ENCODE measurements at regions not wholly inside any gene's neighbourhood (a gene's known extent, or its start where the extent isn't known, plus 50 kb on each side); places are given as distances from the start of the nearest gene placed in this dataset.

- CTCF ChIA-PET: no interaction called here
- H3K4me3 Mint-ChIP-seq: no peak overlapping the region
- ATAC-seq: no peak
- no peaks in the 10 kb centered on the region for H3K4me1 Mint-ChIP-seq
- no peak overlapping the region for H3K27ac Mint-ChIP-seq
- no peak for DNase-seq
- H3K27me3 Mint-ChIP-seq: no peaks in the 10 kb centered on the region
- no peaks in the 10 kb centered on the region for H3K36me3 Mint-ChIP-seq
- peaks cover 4% of the 10 kb centered on the region for H3K9me3 Mint-ChIP-seq (ENCODE audit: low read depth)
Measured at GRCh38 chr4:133600008-133600407, 450.9 kb downstream of the PCDH10 start.

GRCh38 chr4:133598779-133599178, 449.7 kb downstream of the PCDH10 start:
- Mint-ChIP-seq H3K27ac (no peak overlapping the region), H3K36me3 (no peaks in the 10 kb centered on the region), H3K27me3 (no peaks in the 10 kb centered on the region), H3K4me3 (no peak overlapping the region), H3K9me3 (ENCODE audit: low read depth) (peaks cover 4% of the 10 kb centered on the region), H3K4me1 (no peaks in the 10 kb centered on the region)
- CTCF ChIA-PET: no interaction called here
- ATAC-seq: no peak
- no peak for DNase-seq

GRCh38 chr4:133597251-133597650, 448.2 kb downstream of the PCDH10 start:
- H3K27me3 Mint-ChIP-seq: no peaks in the 10 kb centered on the region

GRCh38 chr4:133596459-133596858, 447.4 kb downstream of the PCDH10 start:
- no peak overlapping the region for H3K4me3 Mint-ChIP-seq
- no peaks in the 10 kb centered on the region for H3K27me3 Mint-ChIP-seq
- DNase-seq: no peak
- no peaks in the 10 kb centered on the region for H3K4me1 Mint-ChIP-seq
- no peaks in the 10 kb centered on the region for H3K9me3 Mint-ChIP-seq (ENCODE audit: low read depth)
- CTCF ChIA-PET: no interaction called here
- H3K36me3 Mint-ChIP-seq: no peaks in the 10 kb centered on the region
- H3K27ac Mint-ChIP-seq: no peak overlapping the region
- ATAC-seq: no peak

More at GRCh38 chr4:133597251-133597650, 448.2 kb downstream of the PCDH10 start:
- no peaks in the 10 kb centered on the region for H3K36me3 Mint-ChIP-seq
- DNase-seq: no peak
- H3K4me1 Mint-ChIP-seq: no peaks in the 10 kb centered on the region
- no peak for ATAC-seq
- CTCF ChIA-PET: no interaction called here
- no peak overlapping the region for H3K27ac Mint-ChIP-seq
- H3K4me3 Mint-ChIP-seq: no peak overlapping the region
- no peaks in the 10 kb centered on the region for H3K9me3 Mint-ChIP-seq (ENCODE audit: low read depth)

- no peak overlapping the region for H3K4me3 Mint-ChIP-seq
- no peaks in the 10 kb centered on the region for H3K9me3 Mint-ChIP-seq (ENCODE audit: low read depth)
- H3K4me1 Mint-ChIP-seq: no peaks in the 10 kb centered on the region
- H3K36me3 Mint-ChIP-seq: no peaks in the 10 kb centered on the region
- no peaks in the 10 kb centered on the region for H3K27me3 Mint-ChIP-seq
- DNase-seq: no peak
- CTCF ChIA-PET: no interaction called here
- H3K27ac Mint-ChIP-seq: no peak overlapping the region
- ATAC-seq: no peak
Measured at GRCh38 chr4:133594390-133595207, 445.5 kb downstream of the PCDH10 start.

- no peak overlapping the region for H3K27ac Mint-ChIP-seq
- no peaks in the 10 kb centered on the region for H3K27me3 Mint-ChIP-seq
- no peaks in the 10 kb centered on the region for H3K9me3 Mint-ChIP-seq (ENCODE audit: low read depth)
- CTCF ChIA-PET: no interaction called here
- H3K4me1 Mint-ChIP-seq: no peaks in the 10 kb centered on the region
- no peak overlapping the region for H3K4me3 Mint-ChIP-seq
- DNase-seq (no peak), ATAC-seq (no peak)
- H3K36me3 Mint-ChIP-seq: no peaks in the 10 kb centered on the region
Measured at GRCh38 chr4:133593764-133594163, 444.7 kb downstream of the PCDH10 start.

- Mint-ChIP-seq H3K27ac (no peak overlapping the region), H3K4me3 (no peak overlapping the region), H3K36me3 (no peaks in the 10 kb centered on the region), H3K4me1 (no peaks in the 10 kb centered on the region), H3K9me3 (ENCODE audit: low read depth) (no peaks in the 10 kb centered on the region), H3K27me3 (no peaks in the 10 kb centered on the region)
- no peak for DNase-seq
- CTCF ChIA-PET: no interaction called here
- no peak for ATAC-seq
Measured at GRCh38 chr4:133592591-133592990, 443.5 kb downstream of the PCDH10 start.

GRCh38 chr4:133592106-133592505, 443.0 kb downstream of the PCDH10 start:
- Mint-ChIP-seq H3K27me3 (no peaks in the 10 kb centered on the region), H3K9me3 (ENCODE audit: low read depth) (no peaks in the 10 kb centered on the region), H3K4me3 (no peak overlapping the region), H3K4me1 (no peaks in the 10 kb centered on the region), H3K27ac (no peak overlapping the region), H3K36me3 (no peaks in the 10 kb centered on the region)
- ATAC-seq: no peak
- no peak for DNase-seq
- CTCF ChIA-PET: no interaction called here

GRCh38 chr4:133588306-133588705, 439.2 kb downstream of the PCDH10 start:
- CTCF ChIA-PET: no interaction called here

GRCh38 chr4:133585323-133585722, 436.2 kb downstream of the PCDH10 start:
- CTCF ChIA-PET: no interaction called here
- Mint-ChIP-seq H3K9me3 (ENCODE audit: low read depth) (no peaks in the 10 kb centered on the region), H3K36me3 (no peaks in the 10 kb centered on the region), H3K4me1 (no peaks in the 10 kb centered on the region), H3K27ac (no peak overlapping the region), H3K27me3 (no peaks in the 10 kb centered on the region), H3K4me3 (no peak overlapping the region)
- DNase-seq (no peak), ATAC-seq (no peak)

More at GRCh38 chr4:133588306-133588705, 439.2 kb downstream of the PCDH10 start:
- no peaks in the 10 kb centered on the region for H3K27me3 Mint-ChIP-seq
- ATAC-seq (no peak), DNase-seq (no peak)
- no peaks in the 10 kb centered on the region for H3K9me3 Mint-ChIP-seq (ENCODE audit: low read depth)
- no peak overlapping the region for H3K27ac Mint-ChIP-seq
- no peaks in the 10 kb centered on the region for H3K4me1 Mint-ChIP-seq
- no peaks in the 10 kb centered on the region for H3K36me3 Mint-ChIP-seq
- H3K4me3 Mint-ChIP-seq: no peak overlapping the region

GRCh38 chr4:133584714-133585113, 435.6 kb downstream of the PCDH10 start:
- no peak for DNase-seq
- no peaks in the 10 kb centered on the region for H3K4me1 Mint-ChIP-seq
- peaks cover 2% of the 10 kb centered on the region for H3K9me3 Mint-ChIP-seq (ENCODE audit: low read depth)
- H3K27me3 Mint-ChIP-seq: no peaks in the 10 kb centered on the region
- CTCF ChIA-PET: no interaction called here
- ATAC-seq: no peak
- H3K36me3 Mint-ChIP-seq: no peaks in the 10 kb centered on the region
- H3K27ac Mint-ChIP-seq: no peak overlapping the region
- no peak overlapping the region for H3K4me3 Mint-ChIP-seq

GRCh38 chr4:133581996-133582619, 433.0 kb downstream of the PCDH10 start:
- no peak for ATAC-seq
- Mint-ChIP-seq H3K27me3 (no peaks in the 10 kb centered on the region), H3K4me3 (no peak overlapping the region), H3K36me3 (no peaks in the 10 kb centered on the region), H3K9me3 (ENCODE audit: low read depth) (peaks cover 4% of the 10 kb centered on the region), H3K27ac (no peak overlapping the region), H3K4me1 (no peaks in the 10 kb centered on the region)
- CTCF ChIA-PET: no interaction called here
- DNase-seq: no peak

- CTCF ChIA-PET: no interaction called here
- H3K9me3 Mint-ChIP-seq (ENCODE audit: low read depth): peaks cover 6% of the 10 kb centered on the region
- H3K36me3 Mint-ChIP-seq: no peaks in the 10 kb centered on the region
- H3K27ac Mint-ChIP-seq: no peak overlapping the region
- H3K4me3 Mint-ChIP-seq: no peak overlapping the region
- no peak for ATAC-seq
- DNase-seq: no peak
- no peaks in the 10 kb centered on the region for H3K4me1 Mint-ChIP-seq
- H3K27me3 Mint-ChIP-seq: no peaks in the 10 kb centered on the region
Measured at GRCh38 chr4:133574248-133574647, 425.2 kb downstream of the PCDH10 start.

- CTCF ChIA-PET: no interaction called here
- Mint-ChIP-seq H3K9me3 (ENCODE audit: low read depth) (no peaks in the 10 kb centered on the region), H3K36me3 (no peaks in the 10 kb centered on the region), H3K27me3 (no peaks in the 10 kb centered on the region), H3K4me1 (no peaks in the 10 kb centered on the region), H3K27ac (no peak overlapping the region), H3K4me3 (no peak overlapping the region)
- ATAC-seq (no peak), DNase-seq (no peak)
Measured at GRCh38 chr4:133565379-133565778, 416.3 kb downstream of the PCDH10 start.

Measured in activated CD8-positive, alpha-beta memory T cell treated with anti-CD3 and anti-CD28 coated beads, Interleukin-2, amount 10 ng/mL, durations not matched to agents 7 days and 5 days (primary cell).